Calu3 (cell line): ENCODE measurements at regions not wholly inside any gene's neighbourhood (a gene's known extent, or its start where the extent isn't known, plus 50 kb on each side); places are given as distances from the start of the nearest gene placed in this dataset.

ENCODE experiments used
- BruUV-seq: library from RNA; stranded (reverse); fragments of 400-500 nt; replicated peaks from 2 replicates; lab custom pipeline; 2021; lab: Mats Ljungman, UMichigan
- CTCF ChIA-PET: fragments of 300-600 bp; sonication (Branson Sonifier 250); formaldehyde crosslinking; loops from one replicate; lab custom pipeline; 2022; ENCODE audit warnings: antibody characterized with exemption; lab: Charles Lee
- DNase-seq: peaks from one replicate; pipeline ENCODE4 v3.0.0; 2022
- H3K27ac Mint-ChIP-seq: one replicate; pipeline ENCODE4 v1.8.0; 2022; ENCODE audit warnings: mixed read lengths; ENCODE audit not compliant: unreplicated experiment
- H3K27me3 Mint-ChIP-seq: one replicate; pipeline ENCODE4 v1.8.0; 2022; ENCODE audit warnings: mixed read lengths; ENCODE audit not compliant: unreplicated experiment
- H3K36me3 Mint-ChIP-seq: one replicate; pipeline ENCODE4 v1.8.0; 2022; ENCODE audit warnings: mild to moderate bottlenecking, moderate library complexity, mixed read lengths; ENCODE audit not compliant: insufficient read depth, unreplicated experiment
- H3K4me1 Mint-ChIP-seq: one replicate; pipeline ENCODE4 v1.8.0; 2022; ENCODE audit warnings: mild to moderate bottlenecking, low read depth, mixed read lengths; ENCODE audit not compliant: unreplicated experiment
- H3K4me3 Mint-ChIP-seq: one replicate; pipeline ENCODE4 v1.8.0; 2022; ENCODE audit warnings: mild to moderate bottlenecking, low read depth, moderate library complexity, mixed read lengths; ENCODE audit not compliant: unreplicated experiment
- H3K9me3 Mint-ChIP-seq: one replicate; pipeline ENCODE4 v1.8.0; 2022; ENCODE audit warnings: low read depth, mixed read lengths; ENCODE audit not compliant: unreplicated experiment
- intact Hi-C: fragments of 100-400 bp; cut with micrococcal nuclease; formaldehyde crosslinking; loops from one replicate; pipeline ENCODE4 v1.10.0; 2022; ENCODE audit not compliant: unreplicated experiment
- TF ChIP-seq, protein P1 (sequence below): fragments of 200-600 bp; IDR thresholded peaks from one replicate; pipeline ENCODE4 v1.8.0; 2022; ENCODE audit warnings: antibody characterized with exemption; ENCODE audit not compliant: unreplicated experiment

DNA sequence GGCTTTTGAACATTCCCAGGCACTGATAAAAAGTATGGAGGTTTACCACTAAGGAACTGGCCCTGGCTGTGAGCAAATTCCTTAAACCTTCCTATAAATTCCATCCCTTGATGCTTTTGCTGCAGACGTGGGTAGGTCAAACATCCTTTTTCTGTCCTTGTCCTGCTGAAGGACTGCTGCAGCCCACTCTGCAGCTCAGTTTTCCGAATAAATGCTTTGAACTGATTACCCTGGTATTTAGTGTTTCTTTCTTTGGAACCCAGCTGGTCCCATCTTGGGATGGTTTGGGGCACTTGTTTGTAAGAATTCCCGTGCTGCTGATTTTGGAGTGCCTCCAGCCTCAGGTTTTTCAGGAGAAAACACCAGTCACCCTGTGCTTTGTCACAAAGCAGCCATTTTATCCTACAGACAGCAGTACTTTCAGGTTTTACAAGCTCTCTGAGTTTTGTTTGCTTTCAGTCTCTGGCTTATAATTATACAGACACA is 815.9 kb downstream of the VGLL3 start:
- Mint-ChIP-seq H3K27me3 (no peaks in the 10 kb centered on the region), H3K9me3 (peaks cover 3% of the 10 kb centered on the region), H3K36me3 (no peaks in the 10 kb centered on the region), H3K27ac (no peak overlapping the region), H3K4me3 (no peak overlapping the region), H3K4me1 (no peaks in the 10 kb centered on the region)
- CTCF ChIA-PET = no interaction called here
- no peak for DNase-seq
- TF ChIP-seq, protein P1, sequence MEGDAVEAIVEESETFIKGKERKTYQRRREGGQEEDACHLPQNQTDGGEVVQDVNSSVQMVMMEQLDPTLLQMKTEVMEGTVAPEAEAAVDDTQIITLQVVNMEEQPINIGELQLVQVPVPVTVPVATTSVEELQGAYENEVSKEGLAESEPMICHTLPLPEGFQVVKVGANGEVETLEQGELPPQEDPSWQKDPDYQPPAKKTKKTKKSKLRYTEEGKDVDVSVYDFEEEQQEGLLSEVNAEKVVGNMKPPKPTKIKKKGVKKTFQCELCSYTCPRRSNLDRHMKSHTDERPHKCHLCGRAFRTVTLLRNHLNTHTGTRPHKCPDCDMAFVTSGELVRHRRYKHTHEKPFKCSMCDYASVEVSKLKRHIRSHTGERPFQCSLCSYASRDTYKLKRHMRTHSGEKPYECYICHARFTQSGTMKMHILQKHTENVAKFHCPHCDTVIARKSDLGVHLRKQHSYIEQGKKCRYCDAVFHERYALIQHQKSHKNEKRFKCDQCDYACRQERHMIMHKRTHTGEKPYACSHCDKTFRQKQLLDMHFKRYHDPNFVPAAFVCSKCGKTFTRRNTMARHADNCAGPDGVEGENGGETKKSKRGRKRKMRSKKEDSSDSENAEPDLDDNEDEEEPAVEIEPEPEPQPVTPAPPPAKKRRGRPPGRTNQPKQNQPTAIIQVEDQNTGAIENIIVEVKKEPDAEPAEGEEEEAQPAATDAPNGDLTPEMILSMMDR = no peak
- intact Hi-C loops = loop anchor here (10.0 kb wide), 1 partner anchor 60 kb away; no protein-coding TSS in a partner anchor
- BruUV-seq = no TSS peak

- intact Hi-C loops = loop anchor here (10.0 kb wide), 1 partner anchor 61 kb away; no protein-coding TSS in a partner anchor
- BruUV-seq = no TSS peak
- Mint-ChIP-seq H3K4me1 (no peaks in the 10 kb centered on the region), H3K36me3 (no peaks in the 10 kb centered on the region), H3K9me3 (peaks cover 3% of the 10 kb centered on the region), H3K4me3 (no peak overlapping the region), H3K27ac (no peak overlapping the region), H3K27me3 (no peaks in the 10 kb centered on the region)
- no peak for DNase-seq
- CTCF ChIA-PET = no interaction called here
- TF ChIP-seq, protein P1 = no peak
Observed at GRCh38 chr3:86173401-86173800, 817.5 kb downstream of the VGLL3 start.

DNA sequence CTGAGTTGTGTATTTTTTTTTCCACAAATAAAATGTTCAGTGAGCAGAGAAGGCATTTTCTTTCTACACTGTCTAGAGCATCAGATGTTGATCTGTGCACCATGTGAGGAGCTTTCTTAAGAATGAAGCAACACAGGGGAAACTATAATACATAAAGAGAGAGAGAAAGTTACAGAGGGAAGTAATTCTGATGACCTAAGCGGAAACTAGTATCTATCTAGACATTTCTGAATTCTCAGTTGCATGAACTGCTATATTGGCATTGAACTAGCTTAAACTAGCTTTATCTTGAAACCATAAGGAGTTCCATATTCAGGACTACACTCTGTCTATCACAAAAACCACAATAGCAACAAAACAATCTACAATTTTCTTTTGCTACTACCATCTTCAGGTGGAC is 822.4 kb downstream of the VGLL3 start:
- BruUV-seq = no TSS peak
- DNase-seq = no peak
- Mint-ChIP-seq H3K36me3 (no peaks in the 10 kb centered on the region), H3K27ac (no peak overlapping the region), H3K27me3 (no peaks in the 10 kb centered on the region), H3K4me1 (no peaks in the 10 kb centered on the region), H3K4me3 (no peak overlapping the region), H3K9me3 (peaks cover 3% of the 10 kb centered on the region)
- CTCF ChIA-PET = no interaction called here
- intact Hi-C loops = no loop called here
- TF ChIP-seq, protein P1 = no peak

- no peaks in the 10 kb centered on the region for H3K27me3 Mint-ChIP-seq
- TF ChIP-seq, protein P1 = no peak
- BruUV-seq = no TSS peak
- intact Hi-C loops = no loop called here
- DNase-seq = no peak
- no peak overlapping the region for H3K4me3 Mint-ChIP-seq
- H3K36me3 Mint-ChIP-seq = no peaks in the 10 kb centered on the region
- H3K4me1 Mint-ChIP-seq = no peaks in the 10 kb centered on the region
- H3K27ac Mint-ChIP-seq = no peak overlapping the region
- no peaks in the 10 kb centered on the region for H3K9me3 Mint-ChIP-seq
- CTCF ChIA-PET = no interaction called here
Observed at GRCh38 chr3:86162521-86162920, 828.4 kb downstream of the VGLL3 start.
